ENCODE measurements at regions not wholly inside any gene's neighbourhood (a gene's known extent, or its start where the extent isn't known, plus 50 kb on each side); places are given as distances from the start of the nearest gene placed in this dataset.

GRCh38 chr22:44586999-44587736 is 89.1 kb upstream of the RTL6 start:
- Histone ChIP-seq H3K9ac (ENCODE audit: low read length) (no peak overlapping the region), H3K4me1 (ENCODE audit: insufficient read depth, low read length) (no peaks in the 10 kb centered on the region), H3K9me3 (ENCODE audit: insufficient read depth, low read depth, low read length) (no peaks in the 10 kb centered on the region), H2AFZ (ENCODE audit: low read depth, low read length) (no peak overlapping the region), H3K4me3 (ENCODE audit: insufficient read depth, low read depth, low read length) (no peak overlapping the region), H4K20me1 (ENCODE audit: insufficient read depth, low read length) (no peaks in the 10 kb centered on the region), H3K27ac (ENCODE audit: low read depth, low read length) (no peak overlapping the region), H3K27me3 (ENCODE audit: insufficient read depth, low read length) (peaks cover 20% of the 10 kb centered on the region), H3K4me2 (ENCODE audit: low read length) (peak overlapping the region; percentile 67), H3K79me2 (ENCODE audit: insufficient read depth, low read length) (no peaks in the 10 kb centered on the region), H3K36me3 (ENCODE audit: insufficient read depth, low read length) (no peaks in the 10 kb centered on the region)
- H3K4me3 Mint-ChIP-seq (ENCODE audit: unreplicated experiment), result no peak overlapping the region
- H3K4me1 Mint-ChIP-seq (ENCODE audit: low read depth, unreplicated experiment), result no peaks in the 10 kb centered on the region
- H3K36me3 Mint-ChIP-seq (ENCODE audit: low read depth, unreplicated experiment), result peaks cover 2% of the 10 kb centered on the region
- no peak for FAIRE-seq
- peaks cover 52% of the 10 kb centered on the region for H3K27me3 Mint-ChIP-seq (ENCODE audit: low read depth, unreplicated experiment)
- TF ChIP-seq, protein P1, sequence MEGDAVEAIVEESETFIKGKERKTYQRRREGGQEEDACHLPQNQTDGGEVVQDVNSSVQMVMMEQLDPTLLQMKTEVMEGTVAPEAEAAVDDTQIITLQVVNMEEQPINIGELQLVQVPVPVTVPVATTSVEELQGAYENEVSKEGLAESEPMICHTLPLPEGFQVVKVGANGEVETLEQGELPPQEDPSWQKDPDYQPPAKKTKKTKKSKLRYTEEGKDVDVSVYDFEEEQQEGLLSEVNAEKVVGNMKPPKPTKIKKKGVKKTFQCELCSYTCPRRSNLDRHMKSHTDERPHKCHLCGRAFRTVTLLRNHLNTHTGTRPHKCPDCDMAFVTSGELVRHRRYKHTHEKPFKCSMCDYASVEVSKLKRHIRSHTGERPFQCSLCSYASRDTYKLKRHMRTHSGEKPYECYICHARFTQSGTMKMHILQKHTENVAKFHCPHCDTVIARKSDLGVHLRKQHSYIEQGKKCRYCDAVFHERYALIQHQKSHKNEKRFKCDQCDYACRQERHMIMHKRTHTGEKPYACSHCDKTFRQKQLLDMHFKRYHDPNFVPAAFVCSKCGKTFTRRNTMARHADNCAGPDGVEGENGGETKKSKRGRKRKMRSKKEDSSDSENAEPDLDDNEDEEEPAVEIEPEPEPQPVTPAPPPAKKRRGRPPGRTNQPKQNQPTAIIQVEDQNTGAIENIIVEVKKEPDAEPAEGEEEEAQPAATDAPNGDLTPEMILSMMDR (IDR thresholded peaks at IDR 0.05; ENCODE audit: insufficient read depth, low read depth, low read length), result no peak
- TF ChIP-seq EZH2 (IDR thresholded peaks at IDR 0.05; ENCODE audit: insufficient read depth, low read length), result no peak
- H3K9me3 Mint-ChIP-seq (ENCODE audit: unreplicated experiment), result peaks cover 11% of the 10 kb centered on the region
- H3K27ac Mint-ChIP-seq (ENCODE audit: unreplicated experiment), result no peak overlapping the region
- DNase-seq (ENCODE audit: low read depth), result peak; percentile 45

DNA sequence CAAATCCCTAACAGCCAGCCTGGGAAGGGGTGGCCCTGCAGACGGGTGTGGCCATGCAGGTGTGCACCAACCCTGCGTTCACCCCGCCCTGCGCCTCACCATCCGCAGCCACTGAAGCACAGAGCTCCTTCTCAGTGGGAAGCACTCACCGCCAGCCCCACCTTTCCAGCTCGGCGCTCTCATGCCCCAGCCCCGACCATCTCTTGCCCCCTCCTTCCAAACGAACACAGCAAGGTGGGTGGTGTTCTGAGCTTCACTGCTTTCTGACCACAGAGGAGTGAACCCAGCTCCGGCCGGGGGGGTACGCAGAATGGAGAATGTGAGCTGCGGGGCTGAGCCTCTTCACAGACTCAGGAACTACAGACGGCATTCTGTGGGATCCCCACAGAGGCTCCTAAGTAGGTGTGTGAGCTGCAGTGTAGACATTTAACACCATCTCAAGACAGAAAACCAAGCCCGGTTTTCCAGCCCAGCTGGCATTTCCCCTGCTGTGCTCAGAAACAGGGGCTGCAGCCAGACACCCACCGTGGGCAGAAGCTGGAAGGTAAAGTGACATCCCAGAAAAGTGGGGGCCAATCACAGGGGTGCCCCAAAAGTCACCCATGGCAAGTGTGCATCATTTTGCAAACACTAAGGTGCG is 88.4 kb upstream of the RTL6 start:
- Histone ChIP-seq H3K27ac (ENCODE audit: low read depth, low read length) (no peak overlapping the region), H3K9ac (ENCODE audit: low read length) (no peak overlapping the region), H3K79me2 (ENCODE audit: insufficient read depth, low read length) (no peaks in the 10 kb centered on the region), H3K27me3 (ENCODE audit: insufficient read depth, low read length) (peaks cover 20% of the 10 kb centered on the region), H3K36me3 (ENCODE audit: insufficient read depth, low read length) (no peaks in the 10 kb centered on the region), H3K4me2 (ENCODE audit: low read length) (peak overlapping the region; percentile 67), H2AFZ (ENCODE audit: low read depth, low read length) (no peak overlapping the region), H3K4me1 (ENCODE audit: insufficient read depth, low read length) (no peaks in the 10 kb centered on the region), H3K4me3 (ENCODE audit: insufficient read depth, low read depth, low read length) (no peak overlapping the region), H3K9me3 (ENCODE audit: insufficient read depth, low read depth, low read length) (no peaks in the 10 kb centered on the region), H4K20me1 (ENCODE audit: insufficient read depth, low read length) (no peaks in the 10 kb centered on the region)
- DNase-seq (ENCODE audit: low read depth) (no peak), FAIRE-seq (no peak)
- H3K27me3 Mint-ChIP-seq (ENCODE audit: low read depth, unreplicated experiment), result peaks cover 59% of the 10 kb centered on the region
- H3K27ac Mint-ChIP-seq (ENCODE audit: unreplicated experiment), result no peak overlapping the region
- peaks cover 14% of the 10 kb centered on the region for H3K9me3 Mint-ChIP-seq (ENCODE audit: unreplicated experiment)
- no peak overlapping the region for H3K4me3 Mint-ChIP-seq (ENCODE audit: unreplicated experiment)
- peaks cover 2% of the 10 kb centered on the region for H3K36me3 Mint-ChIP-seq (ENCODE audit: low read depth, unreplicated experiment)
- TF ChIP-seq, protein P1 (IDR thresholded peaks at IDR 0.05; ENCODE audit: insufficient read depth, low read depth, low read length), result no peak
- no peak for TF ChIP-seq EZH2 (IDR thresholded peaks at IDR 0.05; ENCODE audit: insufficient read depth, low read length)
- no peaks in the 10 kb centered on the region for H3K4me1 Mint-ChIP-seq (ENCODE audit: low read depth, unreplicated experiment)

Measured in astrocyte (in vitro differentiated cells and primary cell).